Prostate gland (tissue), 2 donors: ENCODE measurements at regions not wholly inside any gene's neighbourhood (a gene's known extent, or its start where the extent isn't known, plus 50 kb on each side); places are given as distances from the start of the nearest gene placed in this dataset.

Experiments used
- DNase-seq: peaks from one replicate; pipeline ENCODE4 v3.0.0-alpha.2; 2019; ENCODE audit warnings: low spot score
- H3K27ac ChIP-seq, 2 donors: fragments of 200-600 bp; sonication (generic); 2 replicates each; pipeline ENCODE4 v1.5.1; 2017 to 2019
- H3K27me3 ChIP-seq: fragments of 200-600 bp; sonication (generic); replicated peaks from 2 replicates; pipeline ENCODE4 v1.5.1; 2019; ENCODE audit not compliant: insufficient read depth
- H3K36me3 ChIP-seq, 2 donors: fragments of 200-600 bp; sonication (generic); 1 replicate in 1 of 2; 2 replicates in 1 of 2; pipeline versions ENCODE4 v1.5.1 to v1.8.1; 2017 to 2019
- H3K4me1 ChIP-seq: fragments of 200-600 bp; sonication (generic); replicated peaks from 2 replicates; pipeline ENCODE4 v1.5.1; 2019
- H3K4me3 ChIP-seq, 2 donors: fragments of 200-600 bp; sonication (generic); 2 replicates each; pipeline ENCODE4 v1.5.1; 2017 to 2019
- H3K9me3 ChIP-seq: fragments of 200-600 bp; sonication (generic); 2 replicates; pipeline ENCODE4 v1.5.1; 2017
- CTCF ChIP-seq, 4 experiments: fragments of 200-600 bp in 2 of 4; fragments of 450-650 bp in 2 of 4; sonication (generic) in 2 of 4; IDR thresholded peaks; 1 replicate in 3 of 4; 2 replicates in 1 of 4; pipeline ENCODE4 v1.5.1; 2016 to 2019; ENCODE audit warnings: antibody characterized with exemption in 4 of 4, mild to moderate bottlenecking in 2 of 4, moderate library complexity in 2 of 4
- POLR2A ChIP-seq: fragments of 450-650 bp; IDR thresholded peaks from one replicate; pipeline ENCODE4 v1.6.1; 2016; ENCODE audit warnings: antibody characterized with exemption, mild to moderate bottlenecking
- POLR2AphosphoS5 ChIP-seq: sonication (generic); formaldehyde crosslinking; IDR thresholded peaks from one replicate; pipeline ENCODE4 v1.6.1; 2017; ENCODE audit warnings: antibody characterized with exemption
- WGBS: methylation state at CpG from one replicate; pipeline ENCODE4 v1.1.5; 2018; 5-methylcytosine and 5-hydroxymethylcytosine counted together
- intact Hi-C: fragments of 100-400 bp; cut with DNase I; formaldehyde crosslinking; loops from one replicate; pipeline ENCODE4 v1.14.2; 2022

GRCh38 chr21:38178653-38179470, 77.9 kb upstream of the KCNJ15 start:
- Histone ChIP-seq H3K4me1 (no peaks in the 10 kb centered on the region), H3K27ac (no peak overlapping the region), H3K4me3 (no peak overlapping the region), H3K36me3 (no peaks in the 10 kb centered on the region), H3K27me3 (no peaks in the 10 kb centered on the region), H3K9me3 (no peaks in the 10 kb centered on the region)
- TF ChIP-seq POLR2AphosphoS5 (no peak), CTCF (IDR thresholded peaks at IDR 0.05) (no peak), POLR2A (no peak)
- intact Hi-C loops, result no loop called here
- no peak for DNase-seq
- WGBS, result 78% methylated on average over 6 of the region's 6 CpGs

GRCh38 chr21:38179511-38179910, 77.3 kb upstream of the KCNJ15 start:
- intact Hi-C loops, result no loop called here
- 91% methylated on average over 2 of the region's 2 CpGs for WGBS
- H3K27ac ChIP-seq, result no peak overlapping the region

GRCh38 chr21:38181096-38181495, 75.7 kb upstream of the KCNJ15 start:
- no peak for DNase-seq
- TF ChIP-seq POLR2AphosphoS5, result no peak
- no peak for TF ChIP-seq CTCF (IDR thresholded peaks at IDR 0.05)
- TF ChIP-seq POLR2A, result no peak
- H3K36me3 ChIP-seq, result no peaks in the 10 kb centered on the region
- 44% methylated on average over 4 of the region's 4 CpGs for WGBS
- H3K4me3 ChIP-seq, result no peak overlapping the region
- no peak overlapping the region for H3K27ac ChIP-seq
- H3K27me3 ChIP-seq, result no peaks in the 10 kb centered on the region
- intact Hi-C loops, result no loop called here
- H3K9me3 ChIP-seq, result no peaks in the 10 kb centered on the region
- no peaks in the 10 kb centered on the region for H3K4me1 ChIP-seq

More at GRCh38 chr21:38179511-38179910, 77.3 kb upstream of the KCNJ15 start:
- no peaks in the 10 kb centered on the region for H3K27me3 ChIP-seq
- H3K9me3 ChIP-seq, result no peaks in the 10 kb centered on the region
- no peaks in the 10 kb centered on the region for H3K36me3 ChIP-seq
- TF ChIP-seq CTCF (IDR thresholded peaks at IDR 0.05) (no peak), POLR2A (no peak), POLR2AphosphoS5 (no peak)
- no peaks in the 10 kb centered on the region for H3K4me1 ChIP-seq
- DNase-seq, result no peak
- H3K4me3 ChIP-seq, result no peak overlapping the region

GRCh38 chr21:38182370-38182985, 74.3 kb upstream of the KCNJ15 start:
- no peak overlapping the region for H3K27ac ChIP-seq
- no peaks in the 10 kb centered on the region for H3K4me1 ChIP-seq
- no peaks in the 10 kb centered on the region for H3K36me3 ChIP-seq
- H3K9me3 ChIP-seq, result no peaks in the 10 kb centered on the region
- 67% methylated on average over 2 of the region's 2 CpGs for WGBS
- no peak overlapping the region for H3K4me3 ChIP-seq
- no peak for DNase-seq
- TF ChIP-seq POLR2A (no peak), POLR2AphosphoS5 (no peak), CTCF (IDR thresholded peaks at IDR 0.05) (no peak)
- no peaks in the 10 kb centered on the region for H3K27me3 ChIP-seq
- intact Hi-C loops, result no loop called here

GRCh38 chr21:38183961-38184360, 72.8 kb upstream of the KCNJ15 start:
- no peak for DNase-seq
- Histone ChIP-seq H3K27ac (no peak overlapping the region), H3K36me3 (no peaks in the 10 kb centered on the region), H3K4me3 (no peak overlapping the region), H3K27me3 (no peaks in the 10 kb centered on the region), H3K4me1 (no peaks in the 10 kb centered on the region), H3K9me3 (no peaks in the 10 kb centered on the region)
- no peak for TF ChIP-seq CTCF (IDR thresholded peaks at IDR 0.05)
- TF ChIP-seq POLR2AphosphoS5, result no peak
- no peak for TF ChIP-seq POLR2A
- intact Hi-C loops, result no loop called here
- WGBS, result 74% methylated on average over 1 of the region's 1 CpG
